ENCODE measurements at regions not wholly inside any gene's neighbourhood (a gene's known extent, or its start where the extent isn't known, plus 50 kb on each side); places are given as distances from the start of the nearest gene placed in this dataset.

GRCh38 chr15:92339361-92339760 lies 54.3 kb upstream of the ST8SIA2 start:
- no peaks in the 10 kb centered on the region for H3K4me1 ChIP-seq (ENCODE audit: insufficient read depth, low read length)
- H2AFZ ChIP-seq (ENCODE audit: low read length), result no peak overlapping the region
- ChIA-PET POLR2A (ENCODE audit: unreplicated experiment) (no interaction called here), CTCF (no interaction called here)
- H3K36me3 ChIP-seq (ENCODE audit: low read depth, low read length), result no peaks in the 10 kb centered on the region
- H3F3A ChIP-seq (ENCODE audit: low read length, unreplicated experiment), result no peaks in the 10 kb centered on the region
- no peaks in the 10 kb centered on the region for H3K79me2 ChIP-seq (ENCODE audit: low read length)
- intact Hi-C loops (cut with micrococcal nuclease), result no loop called here
- no peaks in the 10 kb centered on the region for H3K9me2 ChIP-seq (replicated peaks; ENCODE audit: low read length)
- peaks cover 53% of the 10 kb centered on the region for H3K27me3 ChIP-seq (ENCODE audit: low read length)
- H3K27ac ChIP-seq (ENCODE audit: low read length), result no peak overlapping the region
- TF ChIP-seq, protein P1, sequence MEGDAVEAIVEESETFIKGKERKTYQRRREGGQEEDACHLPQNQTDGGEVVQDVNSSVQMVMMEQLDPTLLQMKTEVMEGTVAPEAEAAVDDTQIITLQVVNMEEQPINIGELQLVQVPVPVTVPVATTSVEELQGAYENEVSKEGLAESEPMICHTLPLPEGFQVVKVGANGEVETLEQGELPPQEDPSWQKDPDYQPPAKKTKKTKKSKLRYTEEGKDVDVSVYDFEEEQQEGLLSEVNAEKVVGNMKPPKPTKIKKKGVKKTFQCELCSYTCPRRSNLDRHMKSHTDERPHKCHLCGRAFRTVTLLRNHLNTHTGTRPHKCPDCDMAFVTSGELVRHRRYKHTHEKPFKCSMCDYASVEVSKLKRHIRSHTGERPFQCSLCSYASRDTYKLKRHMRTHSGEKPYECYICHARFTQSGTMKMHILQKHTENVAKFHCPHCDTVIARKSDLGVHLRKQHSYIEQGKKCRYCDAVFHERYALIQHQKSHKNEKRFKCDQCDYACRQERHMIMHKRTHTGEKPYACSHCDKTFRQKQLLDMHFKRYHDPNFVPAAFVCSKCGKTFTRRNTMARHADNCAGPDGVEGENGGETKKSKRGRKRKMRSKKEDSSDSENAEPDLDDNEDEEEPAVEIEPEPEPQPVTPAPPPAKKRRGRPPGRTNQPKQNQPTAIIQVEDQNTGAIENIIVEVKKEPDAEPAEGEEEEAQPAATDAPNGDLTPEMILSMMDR (conservative IDR thresholded peaks at IDR 0.05; ENCODE audit: low read depth, low read length), result no peak
- TF ChIP-seq EZH2phosphoT487 (IDR thresholded peaks at IDR 0.05; ENCODE audit: borderline replicate concordance, low read length) (no peak), EZH2 (IDR thresholded peaks at IDR 0.05; ENCODE audit: low read length, unreplicated experiment) (no peak)
- H3K9me3 ChIP-seq (ENCODE audit: low read length), result no peaks in the 10 kb centered on the region
- BruUV-seq (replicated peaks), result no TSS peak
- no peak for DNase-seq
- no peak overlapping the region for H3K9ac ChIP-seq (ENCODE audit: low read length)
- no peak for ATAC-seq
- no peak overlapping the region for H3K4me2 ChIP-seq (ENCODE audit: low read length)
- no peaks in the 10 kb centered on the region for H4K20me1 ChIP-seq (ENCODE audit: low read length)
- no peak overlapping the region for H3K4me3 ChIP-seq (ENCODE audit: low read length)
